ENCODE measurements at regions not wholly inside any gene's neighbourhood (a gene's known extent, or its start where the extent isn't known, plus 50 kb on each side); places are given as distances from the start of the nearest gene placed in this dataset.
"Not testable (repeated sequence)": the region's sequence is repeated elsewhere in the genome, so short reads cannot be mapped to it uniquely, and the experiment has no call there.

- no peak for DNase-seq (ENCODE audit: low spot score)
Measured at GRCh38 chr10:111595173-111595572, 518.3 kb downstream of the ADRA2A start.

DNA sequence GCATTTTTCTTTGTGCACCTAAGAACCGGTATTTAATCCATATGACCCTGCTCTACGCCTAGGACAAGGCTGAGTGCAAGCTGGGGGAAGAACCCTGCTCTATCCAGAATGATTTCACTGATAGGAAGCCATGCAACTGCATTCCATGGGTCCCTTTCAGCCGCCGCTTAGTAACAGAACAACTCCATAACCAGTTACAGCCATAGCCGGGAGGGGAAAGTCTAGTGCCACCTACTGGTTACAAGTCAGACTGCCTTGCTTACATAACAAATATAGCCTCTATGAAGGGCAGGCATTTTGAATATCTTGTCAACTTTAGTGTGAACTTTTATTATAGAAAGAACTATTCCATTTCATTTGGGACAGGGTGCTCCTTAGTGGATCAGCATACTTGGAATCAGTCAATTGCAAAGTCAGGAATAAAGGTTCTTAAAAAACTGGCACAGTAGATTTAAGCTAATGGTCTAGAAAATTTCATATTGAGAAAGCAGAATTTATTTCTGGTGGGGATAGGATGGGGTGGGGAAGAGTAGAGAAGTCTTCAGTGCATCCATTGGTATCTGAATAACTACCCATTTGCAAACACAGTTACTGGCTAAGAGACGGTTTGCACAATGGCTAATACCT lies 521.7 kb downstream of the ADRA2A start:
- DNase-seq (ENCODE audit: low spot score), result peak; percentile 37

DNA sequence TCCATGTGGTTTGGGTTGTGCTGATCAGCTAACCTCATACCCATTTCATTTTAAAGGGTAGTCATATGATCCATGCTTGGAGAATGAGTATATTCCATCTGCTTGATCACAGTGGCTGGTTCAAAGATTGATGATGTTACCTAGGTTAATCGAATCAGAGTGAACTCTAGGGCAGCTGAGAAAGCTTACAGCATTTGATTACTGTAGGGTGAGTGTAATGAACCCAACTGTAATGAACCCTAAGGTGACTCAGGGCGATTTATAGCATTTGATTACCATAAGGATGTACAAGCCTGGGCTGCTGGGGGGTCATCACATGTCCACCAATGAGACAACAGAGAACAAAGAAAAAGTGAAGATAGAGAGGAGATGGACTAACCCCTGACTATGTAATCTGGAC lies 523.1 kb downstream of the ADRA2A start:
- DNase-seq (ENCODE audit: low spot score), result no peak

GRCh38 chr10:111600772-111601171 lies 523.9 kb downstream of the ADRA2A start:
- DNase-seq (ENCODE audit: low spot score), result no peak

DNA sequence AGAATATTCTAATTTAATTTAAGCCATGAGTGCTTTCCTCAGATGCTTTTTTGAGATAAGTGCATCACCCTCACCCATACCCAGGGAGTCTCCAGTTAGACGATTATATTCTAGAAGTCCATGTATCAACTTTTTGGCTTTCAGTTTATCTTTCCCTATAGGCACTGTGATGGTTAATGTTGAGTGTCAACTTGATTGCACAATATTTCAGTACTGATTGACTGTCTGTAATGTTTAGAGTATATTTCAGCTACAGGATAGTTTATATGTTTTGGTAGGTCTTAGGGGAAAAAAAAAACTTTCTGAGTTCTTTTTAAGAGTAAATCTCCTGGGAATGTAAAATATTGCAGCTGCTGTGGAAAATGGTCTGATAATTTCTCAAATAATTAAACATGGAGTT lies 535.4 kb downstream of the ADRA2A start:
- DNase-seq (ENCODE audit: low spot score), result no peak

DNA sequence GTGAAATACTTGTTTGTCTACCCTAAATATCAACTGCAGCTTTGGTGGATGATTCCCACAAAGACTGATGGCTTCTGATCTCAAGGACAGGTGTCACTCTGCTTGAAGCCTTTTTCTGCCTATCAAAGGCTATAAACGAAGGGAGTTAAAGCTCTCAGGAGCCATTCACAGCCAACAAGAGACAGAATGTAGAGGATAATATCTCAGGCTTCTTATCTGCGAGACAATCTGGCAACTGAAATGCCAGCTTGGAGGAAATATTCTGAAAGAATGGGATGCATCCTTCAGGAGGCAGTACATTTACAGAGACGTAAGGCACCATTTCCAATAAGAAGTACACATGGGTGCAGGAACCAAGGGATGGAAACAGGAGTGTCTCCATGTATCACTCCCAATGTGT lies 549.4 kb downstream of the GPAM start:
- no peak for DNase-seq (ENCODE audit: low spot score)

DNA sequence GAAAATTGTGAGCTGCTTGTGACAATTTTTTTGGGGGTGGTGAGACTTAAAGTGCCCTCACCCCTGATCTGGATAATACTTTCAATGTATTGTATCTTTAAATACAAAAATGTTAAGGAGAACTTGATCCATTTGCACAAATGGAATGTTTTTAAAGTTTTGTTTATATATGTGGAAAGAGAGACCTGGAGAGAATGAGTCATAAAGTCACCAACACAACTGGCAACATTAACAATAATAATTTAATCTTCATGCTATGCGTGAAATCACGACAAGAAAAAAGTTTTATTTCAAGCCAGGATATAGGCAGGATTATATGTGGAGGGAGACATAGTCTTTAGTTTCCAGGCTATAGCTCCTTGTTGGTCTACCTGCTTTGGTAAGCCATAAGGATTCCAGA lies 537.5 kb downstream of the GPAM start:
- no peak for DNase-seq (ENCODE audit: low spot score)

- DNase-seq (ENCODE audit: low spot score), result no peak
Measured at GRCh38 chr10:111648046-111648445, 535.5 kb downstream of the GPAM start.

DNA sequence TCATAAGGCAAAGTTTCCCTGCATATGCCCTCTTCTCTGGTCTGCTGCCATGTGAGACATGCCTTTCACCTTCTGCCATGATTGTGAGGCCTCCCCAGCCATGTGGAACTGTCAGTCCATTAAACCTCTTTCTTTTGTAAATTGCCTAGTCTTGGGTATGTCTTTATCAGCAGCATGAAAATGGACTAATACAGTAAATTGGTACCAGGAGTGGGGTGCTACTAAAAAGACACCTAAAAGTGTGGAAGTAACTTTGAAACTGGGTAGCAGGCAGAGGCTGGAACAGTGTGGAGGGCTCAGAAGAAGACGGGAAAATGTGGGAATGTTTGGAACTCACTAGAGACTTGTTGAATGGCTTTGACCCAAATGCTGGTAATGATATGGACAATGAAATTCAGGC lies 534.5 kb downstream of the GPAM start:
- not testable (repeated sequence) for DNase-seq (ENCODE audit: low spot score)

- DNase-seq (ENCODE audit: low spot score), result no peak
Measured at GRCh38 chr10:111650088-111650487, 533.5 kb downstream of the GPAM start.

GRCh38 chr10:111656066-111656465 lies 527.5 kb downstream of the GPAM start:
- no peak for DNase-seq (ENCODE audit: low spot score)

DNA sequence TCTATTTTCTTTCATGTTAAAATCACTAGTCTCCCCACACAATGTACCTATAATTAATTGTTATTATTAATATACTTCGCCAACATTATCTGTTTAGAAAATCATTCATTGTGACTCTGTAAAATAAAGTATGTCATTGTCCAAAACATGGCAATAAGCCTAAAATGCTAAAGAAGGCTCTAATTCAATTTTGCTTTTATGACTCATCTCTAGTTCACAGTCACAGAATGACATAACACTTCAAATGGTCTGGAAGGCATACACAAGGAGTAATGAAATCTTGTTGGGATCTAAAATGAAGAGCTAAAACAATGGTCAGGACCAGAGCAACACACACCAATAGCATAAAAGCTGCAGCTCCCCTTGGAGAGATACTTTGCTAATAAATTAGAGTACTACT lies 505.8 kb downstream of the GPAM start:
- DNase-seq (ENCODE audit: low spot score), result no peak

DNA sequence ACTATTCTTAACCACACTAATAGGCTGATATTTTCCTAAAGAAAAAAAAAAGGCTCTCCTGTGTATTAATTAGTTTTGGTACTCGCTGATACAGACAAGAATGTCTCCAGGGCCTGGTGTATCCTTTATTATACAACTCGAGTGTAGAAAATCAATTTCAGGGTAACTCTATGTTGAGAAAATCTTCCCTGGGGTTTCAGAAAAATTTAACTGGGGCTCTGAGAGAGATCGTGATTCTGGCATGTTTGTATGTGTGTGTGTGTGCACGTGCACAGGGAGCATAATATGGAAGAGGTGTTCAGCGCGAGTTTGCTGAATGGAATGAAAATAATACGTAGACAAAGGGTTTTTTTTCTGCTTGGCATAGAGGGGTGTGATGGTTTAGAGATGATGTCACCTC lies 496.8 kb downstream of the GPAM start:
- no peak for DNase-seq (ENCODE audit: low spot score)

- DNase-seq (ENCODE audit: low spot score), result no peak
Measured at GRCh38 chr10:111698711-111699110, 484.9 kb downstream of the GPAM start.

GRCh38 chr10:111703986-111704385 lies 479.6 kb downstream of the GPAM start:
- DNase-seq (ENCODE audit: low spot score), result no peak

GRCh38 chr10:111705021-111705420 lies 478.5 kb downstream of the GPAM start:
- no peak for DNase-seq (ENCODE audit: low spot score)

GRCh38 chr10:111706331-111706730 lies 477.2 kb downstream of the GPAM start:
- DNase-seq (ENCODE audit: low spot score), result no peak

DNA sequence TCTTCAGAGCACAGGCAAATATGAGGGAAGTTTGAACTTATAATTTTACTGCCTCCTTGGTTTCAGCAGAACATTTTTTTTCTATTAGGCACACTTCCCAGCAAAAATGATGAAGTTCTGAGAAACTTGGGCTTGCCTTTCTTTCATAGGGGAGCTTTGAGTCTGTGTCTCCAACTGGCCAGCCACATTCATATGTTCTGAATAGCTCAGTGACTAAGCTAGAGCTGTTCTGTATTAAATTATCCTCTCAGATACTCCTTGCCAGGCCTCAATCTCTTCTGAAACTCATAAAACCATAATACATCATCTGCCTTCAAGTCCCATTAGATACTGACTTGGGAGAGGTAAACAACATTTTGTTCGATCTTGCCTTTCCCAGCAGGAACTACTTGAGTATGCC lies 476.5 kb downstream of the GPAM start:
- no peak for DNase-seq (ENCODE audit: low spot score)

- no peak for DNase-seq (ENCODE audit: low spot score)
Measured at GRCh38 chr10:111709603-111710002, 474.0 kb downstream of the GPAM start.

- DNase-seq (ENCODE audit: low spot score), result no peak
Measured at GRCh38 chr10:111716032-111716431, 467.5 kb downstream of the GPAM start.

DNA sequence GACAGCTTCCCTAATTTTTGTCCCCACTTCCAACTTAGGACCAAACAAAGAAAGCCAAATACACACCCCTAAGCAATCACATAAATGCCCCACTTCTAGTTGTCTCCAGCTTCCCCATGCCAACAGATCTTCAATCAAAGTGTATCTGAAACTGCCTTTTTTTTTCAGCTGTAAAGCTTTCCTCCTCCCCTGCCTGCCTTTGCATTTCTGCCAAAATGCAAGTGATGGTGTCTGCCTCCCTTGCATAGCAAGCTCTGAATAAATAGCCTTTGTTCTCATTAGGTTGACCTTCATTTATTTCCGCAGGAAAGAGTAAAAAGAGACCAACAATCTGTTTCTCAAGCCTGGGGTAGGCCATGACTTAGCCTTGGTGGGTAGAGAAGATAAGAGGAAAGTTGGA lies 459.4 kb downstream of the GPAM start:
- no peak for DNase-seq (ENCODE audit: low spot score)

- no peak for DNase-seq (ENCODE audit: low spot score)
Measured at GRCh38 chr10:111725050-111725449, 458.5 kb downstream of the GPAM start.

DNA sequence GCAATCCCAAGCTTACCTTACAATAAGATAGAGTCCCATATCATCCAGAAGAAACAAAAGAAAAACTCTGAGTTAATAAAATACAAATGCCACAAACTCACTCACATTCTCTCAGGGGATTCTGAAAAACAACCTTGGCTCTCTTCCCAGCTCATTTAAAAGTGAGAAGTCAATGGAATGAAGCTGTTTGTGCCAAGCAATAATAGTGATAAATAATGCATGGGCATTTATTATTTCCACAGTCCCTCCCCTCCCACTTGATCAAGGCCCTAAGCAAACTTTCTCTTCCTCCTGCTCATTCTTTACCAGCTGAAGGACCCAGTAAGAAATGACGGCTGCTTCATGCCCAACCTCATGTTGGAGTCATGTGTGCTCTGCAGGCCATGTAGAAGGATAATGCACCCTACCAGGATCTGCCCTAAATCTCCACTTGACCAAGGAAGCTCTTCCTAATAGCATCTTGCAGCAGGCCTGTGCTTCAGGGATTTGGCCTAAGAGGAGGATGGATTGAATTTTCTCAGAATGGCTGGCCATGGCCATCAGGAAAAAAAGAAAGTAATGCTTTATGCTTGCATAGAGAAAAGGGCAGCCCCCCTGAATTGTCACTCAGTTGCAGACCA lies 451.3 kb downstream of the GPAM start:
- DNase-seq (ENCODE audit: low spot score), result no peak

Measured in CD4-positive, alpha-beta T cell treated with Interleukin-6 at 100 ng/mL for 8 hours (primary cell).